ENCODE measurements at regions not wholly inside any gene's neighbourhood (a gene's known extent, or its start where the extent isn't known, plus 50 kb on each side); places are given as distances from the start of the nearest gene placed in this dataset.

- TF ChIP-seq ZBTB11 (tag by site-specific recombination; conservative IDR thresholded peaks at IDR 0.05; ENCODE audit: low read depth) (no peak), ZNF747 (tag by site-specific recombination; IDR thresholded peaks at IDR 0.05) (no peak), ZNF549 (tag by site-specific recombination; IDR thresholded peaks at IDR 0.05) (no peak), ZNF596 (tag by site-specific recombination; IDR thresholded peaks at IDR 0.05) (no peak), ZNF571 (tag by site-specific recombination; IDR thresholded peaks at IDR 0.05) (no peak), ZNF311 (tag by site-specific recombination; IDR thresholded peaks at IDR 0.05; ENCODE audit: borderline replicate concordance) (no peak), ZNF423 (tag by site-specific recombination; IDR thresholded peaks at IDR 0.05) (no peak), ZBTB7A (tag by site-specific recombination; IDR thresholded peaks at IDR 0.05; ENCODE audit: low read depth) (no peak), ZNF121 (tag by site-specific recombination; IDR thresholded peaks at IDR 0.05) (no peak), BCL11A (tag by site-specific recombination; IDR thresholded peaks at IDR 0.05; ENCODE audit: low read depth) (no peak), WT1 (tag by site-specific recombination; IDR thresholded peaks at IDR 0.05) (no peak), ZSCAN5A (tag by site-specific recombination; IDR thresholded peaks at IDR 0.05) (no peak), ZSCAN16 (tag by site-specific recombination; IDR thresholded peaks at IDR 0.05) (no peak), HIC1 (tag by site-specific recombination; IDR thresholded peaks at IDR 0.05) (no peak)
Measured at GRCh38 chr5:72723581-72723980, 92.9 kb upstream of the TNPO1 start (continued).

GRCh38 chr5:72722792-72723452, 93.5 kb upstream of the TNPO1 start:
- POLR2A ChIA-PET, result no interaction called here
- CTCF ChIA-PET, result interaction anchor here (1.1 kb wide), 1 partner anchor 96 kb away, joined by 3 read pairs; no protein-coding TSS in a partner anchor

More at GRCh38 chr5:72722792-72723452, 93.5 kb upstream of the TNPO1 start:
- no peaks in the 10 kb centered on the region for H3K4me1 ChIP-seq (ENCODE audit: control insufficient read depth, insufficient read depth, low read length)
- TF ChIP-seq ZNF704 (tag by site-specific recombination; IDR thresholded peaks at IDR 0.05) (no peak), ZNF664 (tag by site-specific recombination; IDR thresholded peaks at IDR 0.05) (no peak), ZBTB11 (tag by site-specific recombination; conservative IDR thresholded peaks at IDR 0.05; ENCODE audit: low read depth) (no peak), ZNF629 (tag by site-specific recombination; IDR thresholded peaks at IDR 0.05) (no peak), CTCF (tag by site-specific recombination; IDR thresholded peaks at IDR 0.05) (no peak)
- H3K4me3 ChIP-seq (ENCODE audit: low read depth, low read length), result no peak overlapping the region
- H3K27ac ChIP-seq (ENCODE audit: extremely low read depth, low read depth, low read length), result no peak overlapping the region
- H3K36me3 ChIP-seq (ENCODE audit: control insufficient read depth in 2 of 2, insufficient read depth in 1 of 2, low read length in 2 of 2), result no peaks in the 10 kb centered on the region
- no peaks in the 10 kb centered on the region for H3K9me3 ChIP-seq (ENCODE audit: control insufficient read depth, insufficient read depth, low read depth, low read length)

Data from HEK293 (cell line).